ENCODE measurements at regions not wholly inside any gene's neighbourhood (a gene's known extent, or its start where the extent isn't known, plus 50 kb on each side); places are given as distances from the start of the nearest gene placed in this dataset.

GRCh38 chr17:14972844-14973243, 292.3 kb downstream of the PMP22 start:
- Histone ChIP-seq H3K4me2 (replicated peaks; ENCODE audit: extremely low read depth, low read length, poor library complexity, severe bottlenecking) (no peak overlapping the region), H3K27ac (ENCODE audit: low read depth in 1 of 2, low read length in 2 of 2) (no peak overlapping the region), H3K4me3 (replicated peaks in 1 of 3; ENCODE audit: low read depth in 2 of 3, low read length in 3 of 3) (no peak overlapping the region), H3K36me3 (replicated peaks in 1 of 2; ENCODE audit: control insufficient read depth in 1 of 2, insufficient read depth in 2 of 2, low read length in 2 of 2) (no peaks in the 10 kb centered on the region), H3K9ac (ENCODE audit: insufficient read depth, low read length, poor library complexity, severe bottlenecking) (no peak overlapping the region), H3K27me3 (ENCODE audit: control insufficient read depth in 2 of 2, insufficient read depth in 2 of 2, low read length in 2 of 2) (no peaks in the 10 kb centered on the region), H4K20me1 (ENCODE audit: insufficient read depth, low read length) (no peaks in the 10 kb centered on the region), H3K4me1 (ENCODE audit: control insufficient read depth in 1 of 2, insufficient read depth in 2 of 2, low read length in 2 of 2) (no peaks in the 10 kb centered on the region), H2AFZ (ENCODE audit: insufficient read depth, low read depth, low read length, poor library complexity, severe bottlenecking) (no peak overlapping the region), H3K79me2 (ENCODE audit: insufficient read depth, low read length) (no peaks in the 10 kb centered on the region), H3K9me3 (replicated peaks in 1 of 2; ENCODE audit: control insufficient read depth in 1 of 2, insufficient read depth in 1 of 2, low read length in 2 of 2) (peaks cover 7 to 12% of the 10 kb centered on the region in 2 donors)
- intact Hi-C loops (cut with micrococcal nuclease) = no loop called here
- Mint-ChIP-seq H3K4me3 (no peak overlapping the region), H3K9me3 (peaks cover 9 to 32% (median 19%) of the 10 kb centered on the region in 7 donors), H3K27me3 (ENCODE audit: low read depth in 3 of 3) (peaks cover 6 to 8% (median 7%) of the 10 kb centered on the region in 3 donors), H3K4me1 (no peaks in the 10 kb centered on the region), H3K27ac (no peak overlapping the region), H3K36me3 (no peaks in the 10 kb centered on the region)
- DNase-seq = no peak
- 100% methylated on average over 2 of the region's 2 CpGs for WGBS (ENCODE audit: insufficient coverage)
- TF ChIP-seq CTCF (IDR thresholded peaks at IDR 0.05) = no peak

GRCh38 chr17:14971054-14971453, 294.1 kb downstream of the PMP22 start:
- Histone ChIP-seq H4K20me1 (ENCODE audit: insufficient read depth, low read length) (no peaks in the 10 kb centered on the region), H3K9ac (ENCODE audit: insufficient read depth, low read length, poor library complexity, severe bottlenecking) (no peak overlapping the region), H3K4me3 (replicated peaks in 1 of 3; ENCODE audit: low read depth in 2 of 3, low read length in 3 of 3) (no peak overlapping the region), H3K27me3 (ENCODE audit: control insufficient read depth in 2 of 2, insufficient read depth in 2 of 2, low read length in 2 of 2) (no peaks in the 10 kb centered on the region), H3K27ac (ENCODE audit: low read depth in 1 of 2, low read length in 2 of 2) (no peak overlapping the region), H3K36me3 (replicated peaks in 1 of 2; ENCODE audit: control insufficient read depth in 1 of 2, insufficient read depth in 2 of 2, low read length in 2 of 2) (no peaks in the 10 kb centered on the region), H3K4me1 (ENCODE audit: control insufficient read depth in 1 of 2, insufficient read depth in 2 of 2, low read length in 2 of 2) (no peaks in the 10 kb centered on the region), H3K9me3 (replicated peaks in 1 of 2; ENCODE audit: control insufficient read depth in 1 of 2, insufficient read depth in 1 of 2, low read length in 2 of 2) (peaks cover 10 to 12% of the 10 kb centered on the region in 2 donors), H2AFZ (ENCODE audit: insufficient read depth, low read depth, low read length, poor library complexity, severe bottlenecking) (no peak overlapping the region), H3K79me2 (ENCODE audit: insufficient read depth, low read length) (no peaks in the 10 kb centered on the region), H3K4me2 (replicated peaks; ENCODE audit: extremely low read depth, low read length, poor library complexity, severe bottlenecking) (no peak overlapping the region)
- intact Hi-C loops (cut with micrococcal nuclease) = no loop called here
- H3K9me3 Mint-ChIP-seq = peaks cover 7 to 32% (median 21%) of the 10 kb centered on the region in 7 donors
- TF ChIP-seq CTCF (IDR thresholded peaks at IDR 0.05) = no peak
- no peak for DNase-seq
- H3K36me3 Mint-ChIP-seq = no peaks in the 10 kb centered on the region
- no peaks in the 10 kb centered on the region for H3K4me1 Mint-ChIP-seq
- H3K27ac Mint-ChIP-seq = no peak overlapping the region
- H3K27me3 Mint-ChIP-seq (ENCODE audit: low read depth in 3 of 3) = peaks cover 7 to 10% (median 8%) of the 10 kb centered on the region in 3 donors
- H3K4me3 Mint-ChIP-seq = no peak overlapping the region
